ENCODE measurements at regions not wholly inside any gene's neighbourhood (a gene's known extent, or its start where the extent isn't known, plus 50 kb on each side); places are given as distances from the start of the nearest gene placed in this dataset.

GRCh38 chr6:1504465-1504864 lies 105.2 kb upstream of the FOXC1 start:
- DNase-seq (ENCODE audit: low read depth, low spot score): no peak
- ChIA-PET POLR2A (no interaction called here), CTCF (no interaction called here)
- no peak for TF ChIP-seq CTCF (IDR thresholded peaks at IDR 0.05; ENCODE audit: insufficient read depth, low read length, missing control alignments)
- no peak overlapping the region for H3K4me3 ChIP-seq (ENCODE audit: low read depth, low read length)

GRCh38 chr6:1507251-1507650 lies 102.5 kb upstream of the FOXC1 start:
- TF ChIP-seq CTCF (IDR thresholded peaks at IDR 0.05; ENCODE audit: insufficient read depth, low read length, missing control alignments): no peak
- CTCF ChIA-PET: interaction anchor here (0.8 kb wide), 1 partner anchor 16 kb away, joined by 3 read pairs; no protein-coding TSS in a partner anchor

GRCh38 chr6:1509241-1509640 lies 100.5 kb upstream of the FOXC1 start:
- TF ChIP-seq CTCF (IDR thresholded peaks at IDR 0.05; ENCODE audit: insufficient read depth, low read length, missing control alignments): no peak
- CTCF ChIA-PET: interaction anchor here (1.0 to 1.2 kb wide), 3 partner anchors 12 to 43 kb away, joined by 3 to 5 read pairs (median 3); no protein-coding TSS in a partner anchor
- DNase-seq (ENCODE audit: low read depth, low spot score): no peak
- POLR2A ChIA-PET: no interaction called here
- no peak overlapping the region for H3K4me3 ChIP-seq (ENCODE audit: low read depth, low read length)

More at GRCh38 chr6:1507251-1507650, 102.5 kb upstream of the FOXC1 start:
- H3K4me3 ChIP-seq (ENCODE audit: low read depth, low read length): no peak overlapping the region
- DNase-seq (ENCODE audit: low read depth, low spot score): no peak
- POLR2A ChIA-PET: no interaction called here

- DNase-seq (ENCODE audit: low read depth, low spot score): no peak
- POLR2A ChIA-PET: no interaction called here
- CTCF ChIA-PET: no interaction called here
- no peak overlapping the region for H3K4me3 ChIP-seq (ENCODE audit: low read depth, low read length)
- no peak for TF ChIP-seq CTCF (IDR thresholded peaks at IDR 0.05; ENCODE audit: insufficient read depth, low read length, missing control alignments)
These were observed 99.5 kb upstream of the FOXC1 start for GRCh38 chr6:1510239-1510638.

- POLR2A ChIA-PET: no interaction called here
- no peak for DNase-seq (ENCODE audit: low read depth, low spot score)
- CTCF ChIA-PET: interaction anchor here (2.5 kb wide), 1 partner anchor 11 kb away, joined by 10 read pairs; no protein-coding TSS in a partner anchor
- TF ChIP-seq CTCF (IDR thresholded peaks at IDR 0.05; ENCODE audit: insufficient read depth, low read length, missing control alignments): no peak
- H3K4me3 ChIP-seq (ENCODE audit: low read depth, low read length): no peak overlapping the region
These were observed 96.4 kb upstream of the FOXC1 start for GRCh38 chr6:1513215-1513780.

GRCh38 chr6:1514078-1514477 lies 95.6 kb upstream of the FOXC1 start:
- DNase-seq (ENCODE audit: low read depth, low spot score): no peak
- ChIA-PET POLR2A (no interaction called here), CTCF (interaction anchor here (2.5 kb wide), 1 partner anchor 10 kb away, joined by 10 read pairs; no protein-coding TSS in a partner anchor)
- no peak overlapping the region for H3K4me3 ChIP-seq (ENCODE audit: low read depth, low read length)
- no peak for TF ChIP-seq CTCF (IDR thresholded peaks at IDR 0.05; ENCODE audit: insufficient read depth, low read length, missing control alignments)
